ENCODE measurements at regions not wholly inside any gene's neighbourhood (a gene's known extent, or its start where the extent isn't known, plus 50 kb on each side); places are given as distances from the start of the nearest gene placed in this dataset.

DNA sequence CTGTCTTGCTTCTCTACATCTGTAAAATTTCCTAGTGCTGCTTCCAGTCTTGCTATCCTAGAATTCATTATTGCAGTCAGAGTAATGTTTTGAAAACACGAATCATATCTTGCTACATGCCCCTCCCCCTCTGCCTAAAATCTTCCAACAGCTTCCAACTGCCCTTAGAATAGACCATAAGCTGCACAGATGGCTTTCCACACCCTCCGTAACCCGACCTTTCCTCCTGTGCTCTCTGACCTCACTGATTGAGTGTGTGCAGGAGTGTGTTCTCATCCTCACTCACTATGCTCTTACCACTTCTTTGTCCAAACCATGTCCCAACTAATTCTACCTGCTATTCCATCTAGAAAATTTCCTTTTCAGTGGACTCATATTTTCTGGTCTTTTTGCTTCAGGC, 121.2 kb upstream of the ANKRD1 start:
- Histone ChIP-seq H3K79me2 (ENCODE audit: insufficient read depth) (no peaks in the 10 kb centered on the region), H3K9me3 (ENCODE audit: low read depth) (no peaks in the 10 kb centered on the region), H3K4me1 (ENCODE audit: insufficient read depth) (no peaks in the 10 kb centered on the region), H3K27me3 (replicated peaks; ENCODE audit: insufficient read depth) (peaks cover 4% of the 10 kb centered on the region), H2AFZ (no peak overlapping the region), H3K9me2 (ENCODE audit: insufficient read depth) (no peaks in the 10 kb centered on the region), H4K20me1 (ENCODE audit: insufficient read depth) (no peaks in the 10 kb centered on the region), H3K27ac (no peak overlapping the region), H3K9ac (no peak overlapping the region), H3K4me3 (no peak overlapping the region), H3K36me3 (ENCODE audit: low read depth) (no peaks in the 10 kb centered on the region), H3F3A (ENCODE audit: insufficient read depth) (no peaks in the 10 kb centered on the region), H3K4me2 (ENCODE audit: unreplicated experiment) (no peak overlapping the region)
- DNase-seq: no peak
- in situ Hi-C loops (cut with MboI): no loop called here
- no peak for TF ChIP-seq EZH2phosphoT487 (IDR thresholded peaks at IDR 0.05; ENCODE audit: insufficient read depth, low read depth)
- TF ChIP-seq EZH2 (IDR thresholded peaks at IDR 0.05; ENCODE audit: insufficient read depth, poor library complexity, severe bottlenecking): no peak
- 33 to 45% methylated on average over 3 of the region's 3 CpGs for WGBS, 2 experiments (ENCODE audit: low coverage in 1 of 2, low lambda C conversion rate in 2 of 2, missing lambda C conversion rate in 2 of 2)

DNA sequence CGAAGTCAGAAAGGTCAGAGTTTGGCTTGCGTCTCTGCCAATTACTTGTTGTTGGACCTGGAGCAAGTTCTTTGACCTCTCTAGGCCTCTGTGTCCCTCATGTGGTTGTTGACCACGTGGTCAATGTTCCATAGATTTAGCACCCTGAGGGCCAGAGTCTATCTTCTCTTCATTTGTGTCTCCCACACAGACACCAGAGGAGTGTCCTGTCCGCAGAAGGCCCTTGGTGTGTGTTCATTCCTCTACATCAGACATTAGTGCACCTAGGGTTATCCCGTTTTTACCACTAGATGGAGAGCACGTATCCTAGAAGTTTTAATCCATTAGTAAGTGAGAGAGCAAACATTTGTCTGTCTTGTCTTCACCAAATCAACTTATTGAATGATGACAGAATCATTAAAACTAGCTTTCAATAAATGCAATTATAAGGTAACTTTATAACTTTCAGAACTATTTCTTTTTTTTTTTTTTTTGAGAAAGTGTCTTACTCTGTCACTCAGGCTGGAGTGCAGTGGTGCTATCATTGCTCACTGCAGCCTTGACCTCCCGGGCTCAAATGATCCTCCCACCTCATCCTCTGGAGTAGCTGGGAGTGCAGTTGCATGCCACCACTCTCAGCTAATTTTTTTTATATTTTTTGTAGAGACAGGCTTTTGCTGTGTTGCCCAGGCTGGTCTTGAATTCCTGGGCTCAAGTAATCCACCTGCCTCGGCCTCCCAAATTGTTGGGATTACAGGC, 122.5 kb upstream of the ANKRD1 start:
- Histone ChIP-seq H3K4me1 (ENCODE audit: insufficient read depth) (no peaks in the 10 kb centered on the region), H3K27ac (no peak overlapping the region), H3K9ac (no peak overlapping the region), H3K9me2 (ENCODE audit: insufficient read depth) (no peaks in the 10 kb centered on the region), H3K4me2 (ENCODE audit: unreplicated experiment) (no peak overlapping the region), H3K36me3 (ENCODE audit: low read depth) (no peaks in the 10 kb centered on the region), H3K79me2 (ENCODE audit: insufficient read depth) (no peaks in the 10 kb centered on the region), H3F3A (ENCODE audit: insufficient read depth) (no peaks in the 10 kb centered on the region), H4K20me1 (ENCODE audit: insufficient read depth) (no peaks in the 10 kb centered on the region), H3K4me3 (no peak overlapping the region), H3K9me3 (ENCODE audit: low read depth) (no peaks in the 10 kb centered on the region), H2AFZ (no peak overlapping the region), H3K27me3 (replicated peaks; ENCODE audit: insufficient read depth) (peaks cover 4% of the 10 kb centered on the region)
- peak; percentile 35 for DNase-seq
- 58 to 63% methylated on average over 8 of the region's 8 CpGs for WGBS, 2 experiments (ENCODE audit: low coverage in 1 of 2, low lambda C conversion rate in 2 of 2, missing lambda C conversion rate in 2 of 2)
- TF ChIP-seq EZH2 (IDR thresholded peaks at IDR 0.05; ENCODE audit: insufficient read depth, poor library complexity, severe bottlenecking): no peak
- no peak for TF ChIP-seq EZH2phosphoT487 (IDR thresholded peaks at IDR 0.05; ENCODE audit: insufficient read depth, low read depth)
- in situ Hi-C loops (cut with MboI): no loop called here

DNA sequence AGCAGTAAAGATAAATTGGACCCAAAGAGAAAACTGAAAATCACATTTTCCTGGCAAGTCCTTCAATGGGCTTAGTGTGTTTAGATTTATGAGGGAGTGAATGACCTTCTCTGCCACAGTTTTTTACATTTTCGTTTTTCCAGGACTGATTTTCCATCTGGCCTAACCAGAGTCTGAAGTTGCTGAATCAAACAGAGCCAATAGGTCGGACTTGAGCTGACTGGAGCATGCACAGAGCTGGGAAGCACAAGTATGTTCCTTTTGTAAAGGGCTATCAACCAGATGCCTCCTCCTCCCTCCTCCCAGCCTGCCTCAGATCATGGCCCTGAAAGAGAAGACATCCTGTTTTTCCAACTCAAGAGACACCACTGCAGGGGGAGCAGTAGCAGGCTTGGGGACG, 126.0 kb upstream of the ANKRD1 start:
- H4K20me1 ChIP-seq (ENCODE audit: insufficient read depth): no peaks in the 10 kb centered on the region
- H3K27me3 ChIP-seq (replicated peaks; ENCODE audit: insufficient read depth): no peaks in the 10 kb centered on the region; the same call in 1 of the 2 replicates
- H3K9me3 ChIP-seq (ENCODE audit: low read depth): no peaks in the 10 kb centered on the region
- TF ChIP-seq EZH2phosphoT487 (IDR thresholded peaks at IDR 0.05; ENCODE audit: insufficient read depth, low read depth) (no peak), EZH2 (IDR thresholded peaks at IDR 0.05; ENCODE audit: insufficient read depth, poor library complexity, severe bottlenecking) (no peak)
- H3K4me1 ChIP-seq (ENCODE audit: insufficient read depth): peaks cover 14% of the 10 kb centered on the region
- no peak for DNase-seq
- in situ Hi-C loops (cut with MboI): no loop called here
- no peak overlapping the region for H2AFZ ChIP-seq
- no peak overlapping the region for H3K9ac ChIP-seq
- H3K4me3 ChIP-seq: no peak overlapping the region
- no peaks in the 10 kb centered on the region for H3K9me2 ChIP-seq (ENCODE audit: insufficient read depth)
- WGBS, 2 experiments (ENCODE audit: low coverage in 1 of 2, low lambda C conversion rate in 2 of 2, missing lambda C conversion rate in 2 of 2): 2 to 5% methylated on average over 3 of the region's 3 CpGs
- no peaks in the 10 kb centered on the region for H3K79me2 ChIP-seq (ENCODE audit: insufficient read depth)
- H3K36me3 ChIP-seq (ENCODE audit: low read depth): no peaks in the 10 kb centered on the region
- no peak overlapping the region for H3K4me2 ChIP-seq (ENCODE audit: unreplicated experiment)
- H3F3A ChIP-seq (ENCODE audit: insufficient read depth): no peaks in the 10 kb centered on the region
- H3K27ac ChIP-seq: no peak overlapping the region

DNA sequence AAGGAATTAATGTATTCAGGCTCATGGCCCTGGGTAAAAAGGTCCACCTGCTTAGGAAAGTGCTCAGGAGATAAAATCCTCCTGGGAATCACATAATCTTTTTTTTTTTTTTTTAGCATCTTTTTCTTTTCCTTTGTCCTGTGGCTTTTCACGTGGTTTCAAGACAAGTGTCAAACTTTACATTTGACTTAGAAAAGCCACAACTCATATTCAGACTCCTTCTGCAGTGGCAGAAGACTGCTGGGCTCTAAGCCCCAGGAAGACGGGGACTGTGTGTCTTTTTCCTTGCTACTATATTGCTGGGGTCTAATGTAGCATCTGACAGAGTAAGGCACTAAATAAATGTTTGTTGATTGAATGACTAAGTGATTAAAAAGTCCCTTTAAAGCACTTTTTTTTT, 127.5 kb upstream of the ANKRD1 start:
- H3F3A ChIP-seq (ENCODE audit: insufficient read depth): no peaks in the 10 kb centered on the region
- no peaks in the 10 kb centered on the region for H3K27me3 ChIP-seq (replicated peaks; ENCODE audit: insufficient read depth)
- no peak overlapping the region for H3K9ac ChIP-seq
- H4K20me1 ChIP-seq (ENCODE audit: insufficient read depth): no peaks in the 10 kb centered on the region
- H3K36me3 ChIP-seq (ENCODE audit: low read depth): no peaks in the 10 kb centered on the region
- TF ChIP-seq EZH2phosphoT487 (IDR thresholded peaks at IDR 0.05; ENCODE audit: insufficient read depth, low read depth) (no peak), EZH2 (IDR thresholded peaks at IDR 0.05; ENCODE audit: insufficient read depth, poor library complexity, severe bottlenecking) (no peak)
- H3K9me3 ChIP-seq (ENCODE audit: low read depth): no peaks in the 10 kb centered on the region
- no peak overlapping the region for H3K27ac ChIP-seq
- no peaks in the 10 kb centered on the region for H3K79me2 ChIP-seq (ENCODE audit: insufficient read depth)
- DNase-seq: no peak
- no peak overlapping the region for H3K4me3 ChIP-seq
- in situ Hi-C loops (cut with MboI): no loop called here
- H2AFZ ChIP-seq: no peak overlapping the region
- H3K4me1 ChIP-seq (ENCODE audit: insufficient read depth): peaks cover 14% of the 10 kb centered on the region
- no peaks in the 10 kb centered on the region for H3K9me2 ChIP-seq (ENCODE audit: insufficient read depth)
- no peak overlapping the region for H3K4me2 ChIP-seq (ENCODE audit: unreplicated experiment)
- 39 to 66% methylated on average over 2 of the region's 2 CpGs for WGBS, 2 experiments (ENCODE audit: low coverage in 1 of 2, low lambda C conversion rate in 2 of 2, missing lambda C conversion rate in 2 of 2)
